ENCODE measurements at regions not wholly inside any gene's neighbourhood (a gene's known extent, or its start where the extent isn't known, plus 50 kb on each side); places are given as distances from the start of the nearest gene placed in this dataset.
A peak's percentile ranks its signal among the peaks of the same experiment; 100 is the strongest.

- no peak for TF ChIP-seq ZMAT5 (CRISPR knock-in tag; IDR thresholded peaks at IDR 0.05; ENCODE audit: borderline replicate concordance, low read depth)
- no peak; the same call in 1 of the 2 replicates for TF ChIP-seq NCOA5 (CRISPR knock-in tag; IDR thresholded peaks at IDR 0.05)
- TF ChIP-seq ZNF672 (CRISPR knock-in tag; IDR thresholded peaks at IDR 0.05) = no peak
- TF ChIP-seq ZNF766 (CRISPR knock-in tag; IDR thresholded peaks at IDR 0.05; ENCODE audit: borderline replicate concordance) = no peak
- no peak for TF ChIP-seq ZC3H13 (CRISPR knock-in tag; IDR thresholded peaks at IDR 0.05)
- TF ChIP-seq ZNF644 (CRISPR knock-in tag; IDR thresholded peaks at IDR 0.05; ENCODE audit: low read depth) = 0 out of 2 replicates have a peak, but pooled peaks have one; percentile 18
- TF ChIP-seq ZNF549 (CRISPR knock-in tag; IDR thresholded peaks at IDR 0.05) = no peak
- peak; percentile 40; the same call in 1 of the 2 replicates for TF ChIP-seq PHF20 (CRISPR knock-in tag; IDR thresholded peaks at IDR 0.05)
- TF ChIP-seq TFAP4 (IDR thresholded peaks at IDR 0.05; ENCODE audit: borderline replicate concordance, low read depth) = peak; percentile 44; the same call in 1 of the 2 replicates
- TF ChIP-seq ZNF850 (CRISPR knock-in tag; conservative IDR thresholded peaks at IDR 0.05) = no peak
- TF ChIP-seq ZNF354B (CRISPR knock-in tag; IDR thresholded peaks at IDR 0.05) = no peak
- no peak for TF ChIP-seq NFE2 (CRISPR knock-in tag; IDR thresholded peaks at IDR 0.05)
- peak; percentile 82; the same call in 1 of the 2 replicates for TF ChIP-seq ZNF383 (CRISPR knock-in tag; IDR thresholded peaks at IDR 0.05; ENCODE audit: borderline replicate concordance)
- TF ChIP-seq HDAC2 (CRISPR knock-in tag; IDR thresholded peaks at IDR 0.05) = peak; percentile 43
- no peak; the same call in 1 of the 2 replicates for TF ChIP-seq ZNF782 (CRISPR knock-in tag; IDR thresholded peaks at IDR 0.05; ENCODE audit: borderline replicate concordance)
- TF ChIP-seq MZF1 (CRISPR knock-in tag; IDR thresholded peaks at IDR 0.05; ENCODE audit: borderline replicate concordance) = no peak
- TF ChIP-seq ZNF136 (CRISPR knock-in tag; IDR thresholded peaks at IDR 0.05; ENCODE audit: low read depth) = no peak; the same call in 1 of the 2 replicates
- TF ChIP-seq, protein P1, sequence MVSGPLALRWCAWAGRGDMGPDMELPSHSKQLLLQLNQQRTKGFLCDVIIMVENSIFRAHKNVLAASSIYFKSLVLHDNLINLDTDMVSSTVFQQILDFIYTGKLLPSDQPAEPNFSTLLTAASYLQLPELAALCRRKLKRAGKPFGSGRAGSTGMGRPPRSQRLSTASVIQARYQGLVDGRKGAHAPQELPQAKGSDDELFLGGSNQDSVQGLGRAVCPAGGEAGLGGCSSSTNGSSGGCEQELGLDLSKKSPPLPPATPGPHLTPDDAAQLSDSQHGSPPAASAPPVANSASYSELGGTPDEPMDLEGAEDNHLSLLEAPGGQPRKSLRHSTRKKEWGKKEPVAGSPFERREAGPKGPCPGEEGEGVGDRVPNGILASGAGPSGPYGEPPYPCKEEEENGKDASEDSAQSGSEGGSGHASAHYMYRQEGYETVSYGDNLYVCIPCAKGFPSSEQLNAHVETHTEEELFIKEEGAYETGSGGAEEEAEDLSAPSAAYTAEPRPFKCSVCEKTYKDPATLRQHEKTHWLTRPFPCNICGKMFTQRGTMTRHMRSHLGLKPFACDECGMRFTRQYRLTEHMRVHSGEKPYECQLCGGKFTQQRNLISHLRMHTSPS (CRISPR knock-in tag; IDR thresholded peaks at IDR 0.05; ENCODE audit: low read depth) = peak; percentile 37
- TF ChIP-seq MLLT10 (CRISPR knock-in tag; IDR thresholded peaks at IDR 0.05) = no peak
- no peak for TF ChIP-seq ZMYM2 (CRISPR knock-in tag; IDR thresholded peaks at IDR 0.05)
- TF ChIP-seq, protein P2, sequence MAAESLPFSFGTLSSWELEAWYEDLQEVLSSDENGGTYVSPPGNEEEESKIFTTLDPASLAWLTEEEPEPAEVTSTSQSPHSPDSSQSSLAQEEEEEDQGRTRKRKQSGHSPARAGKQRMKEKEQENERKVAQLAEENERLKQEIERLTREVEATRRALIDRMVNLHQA (CRISPR knock-in tag; IDR thresholded peaks at IDR 0.05) = no peak
- peak; percentile 97 for TF ChIP-seq FOSL2 (CRISPR knock-in tag; IDR thresholded peaks at IDR 0.05)
- peak; percentile 32; the same call in 1 of the 2 replicates for TF ChIP-seq ZNF432 (CRISPR knock-in tag; IDR thresholded peaks at IDR 0.05; ENCODE audit: borderline replicate concordance)
- TF ChIP-seq, protein P3, sequence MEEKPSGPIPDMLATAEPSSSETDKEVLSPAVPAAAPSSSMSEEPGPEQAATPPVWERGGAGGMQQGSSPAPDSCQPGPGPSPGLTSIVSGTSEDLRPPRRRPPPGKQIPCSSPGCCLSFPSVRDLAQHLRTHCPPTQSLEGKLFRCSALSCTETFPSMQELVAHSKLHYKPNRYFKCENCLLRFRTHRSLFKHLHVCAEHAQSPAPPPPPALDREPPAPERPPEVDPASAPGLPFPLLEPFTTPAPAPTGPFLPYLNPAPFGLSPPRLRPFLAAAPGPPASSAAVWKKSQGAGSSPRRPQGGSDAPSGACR (CRISPR knock-in tag; IDR thresholded peaks at IDR 0.05) = no peak
- TF ChIP-seq FOXO1 (CRISPR knock-in tag; IDR thresholded peaks at IDR 0.05) = 0 out of 2 replicates have a peak, but pooled peaks have one; percentile 17
- TF ChIP-seq ZNF367 (CRISPR knock-in tag; IDR thresholded peaks at IDR 0.05; ENCODE audit: borderline replicate concordance) = no peak
- peak; percentile 25; the same call in 1 of the 2 replicates for TF ChIP-seq HNRNPL (IDR thresholded peaks at IDR 0.05; ENCODE audit: low read depth, low read length)
Measured at GRCh38 chr17:77449908-77450741, 309.4 kb downstream of the SEC14L1 start (continued).

All from HepG2 (cell line).